Breast epithelium (tissue), 4 donors: ENCODE measurements at regions not wholly inside any gene's neighbourhood (a gene's known extent, or its start where the extent isn't known, plus 50 kb on each side); places are given as distances from the start of the nearest gene placed in this dataset.

Experiments used
- DNase-seq, 2 donors: peaks; one replicate each; pipeline ENCODE4 v3.0.0-alpha.2; 2019; ENCODE audit warnings: low spot score in 2 of 2
- H3K27ac ChIP-seq, 2 donors: fragments of 200-600 bp; sonication (generic) in 1 of 2; one replicate each; pipeline ENCODE4 v1.5.1; 2016 to 2019; ENCODE audit warnings: mild to moderate bottlenecking in 1 of 2
- H3K27me3 ChIP-seq, 2 donors: fragments of 200-600 bp; sonication (generic) in 1 of 2; one replicate each; pipeline versions ENCODE4 v1.5.1 to v1.6.0; 2017 to 2019; ENCODE audit warnings: control low read depth in 1 of 2, mild to moderate bottlenecking in 1 of 2
- H3K36me3 ChIP-seq: fragments of 200-600 bp; one replicate; pipeline ENCODE4 v1.5.1; 2019
- H3K4me1 ChIP-seq, 2 donors: fragments of 200-600 bp; sonication (generic); one replicate each; pipeline ENCODE4 v1.5.1; 2016 to 2019; ENCODE audit warnings: control low read depth in 1 of 2
- H3K4me3 ChIP-seq, 3 donors: fragments of 200-600 bp; sonication (generic); 1 replicate in 2 of 3; 2 replicates in 1 of 3; pipeline ENCODE4 v1.5.1; 2016 to 2019; ENCODE audit warnings: mild to moderate bottlenecking in 3 of 3, moderate library complexity in 2 of 3
- H3K9me3 ChIP-seq, 2 donors: fragments of 200-600 bp; sonication (generic) in 1 of 2; one replicate each; pipeline ENCODE4 v1.5.1; 2016 to 2019; ENCODE audit warnings: control low read depth in 1 of 2
- POLR2A ChIP-seq: fragments of 450-650 bp; IDR thresholded peaks from one replicate; pipeline ENCODE4 v1.6.1; 2016; ENCODE audit warnings: antibody characterized with exemption, mild to moderate bottlenecking, moderate library complexity
- POLR2AphosphoS5 ChIP-seq, 3 donors: sonication (generic); formaldehyde crosslinking; IDR thresholded peaks; one replicate each; pipeline ENCODE4 v1.6.1; 2017; ENCODE audit warnings: antibody characterized with exemption in 3 of 3
- intact Hi-C: fragments of 100-400 bp; cut with DNase I; formaldehyde crosslinking; loops from one replicate; pipeline ENCODE4 v1.15.1; 2023; ENCODE audit warnings: low total_unique reads
- TF ChIP-seq, protein P1 (sequence below), 3 donors: fragments of 450-650 bp; IDR thresholded peaks; one replicate each; pipeline ENCODE4 v1.5.1; 2016 to 2017; ENCODE audit warnings: antibody characterized with exemption in 3 of 3, mild to moderate bottlenecking in 3 of 3, moderate library complexity in 3 of 3

DNA sequence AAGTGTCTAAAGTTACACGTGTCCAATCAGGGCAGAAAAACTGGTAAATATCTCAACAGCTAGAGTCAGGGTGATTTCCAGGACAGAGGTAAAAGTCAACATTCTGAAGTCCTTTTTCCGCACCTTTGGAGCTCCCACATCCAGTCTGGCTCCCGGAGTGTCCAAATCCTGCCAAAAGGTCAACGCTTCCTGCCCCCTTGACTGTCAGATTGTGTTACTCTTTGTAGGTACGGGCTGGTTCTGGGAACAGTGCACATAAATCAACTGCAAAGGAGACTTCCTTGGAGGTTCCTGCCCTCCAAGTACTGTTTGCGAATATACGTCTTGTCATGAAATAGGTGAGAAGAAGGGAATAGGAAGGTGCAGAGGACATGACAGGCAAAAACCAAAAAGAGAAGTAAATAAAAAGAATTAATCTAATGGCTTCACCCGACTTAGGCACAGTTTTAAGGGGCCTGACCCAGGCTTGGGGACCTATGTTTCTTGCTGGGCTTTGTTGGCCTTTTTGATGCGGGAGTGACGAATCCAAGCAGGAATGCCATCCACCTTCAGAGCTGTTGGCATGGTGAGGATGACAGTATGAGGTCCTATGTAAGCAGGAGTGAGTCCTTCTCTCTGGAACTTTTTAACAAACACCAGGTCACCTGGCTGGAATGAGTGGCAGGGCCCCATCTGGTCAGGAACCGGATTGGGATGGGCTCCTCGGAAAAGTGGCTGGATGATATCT is 155.4 kb downstream of the TRIM27 start:
- H3K4me1 ChIP-seq = no peaks in the 10 kb centered on the region
- H3K27ac ChIP-seq = no peak overlapping the region
- TF ChIP-seq POLR2AphosphoS5 (IDR thresholded peaks at IDR 0.05) = no peak
- TF ChIP-seq, protein P1, sequence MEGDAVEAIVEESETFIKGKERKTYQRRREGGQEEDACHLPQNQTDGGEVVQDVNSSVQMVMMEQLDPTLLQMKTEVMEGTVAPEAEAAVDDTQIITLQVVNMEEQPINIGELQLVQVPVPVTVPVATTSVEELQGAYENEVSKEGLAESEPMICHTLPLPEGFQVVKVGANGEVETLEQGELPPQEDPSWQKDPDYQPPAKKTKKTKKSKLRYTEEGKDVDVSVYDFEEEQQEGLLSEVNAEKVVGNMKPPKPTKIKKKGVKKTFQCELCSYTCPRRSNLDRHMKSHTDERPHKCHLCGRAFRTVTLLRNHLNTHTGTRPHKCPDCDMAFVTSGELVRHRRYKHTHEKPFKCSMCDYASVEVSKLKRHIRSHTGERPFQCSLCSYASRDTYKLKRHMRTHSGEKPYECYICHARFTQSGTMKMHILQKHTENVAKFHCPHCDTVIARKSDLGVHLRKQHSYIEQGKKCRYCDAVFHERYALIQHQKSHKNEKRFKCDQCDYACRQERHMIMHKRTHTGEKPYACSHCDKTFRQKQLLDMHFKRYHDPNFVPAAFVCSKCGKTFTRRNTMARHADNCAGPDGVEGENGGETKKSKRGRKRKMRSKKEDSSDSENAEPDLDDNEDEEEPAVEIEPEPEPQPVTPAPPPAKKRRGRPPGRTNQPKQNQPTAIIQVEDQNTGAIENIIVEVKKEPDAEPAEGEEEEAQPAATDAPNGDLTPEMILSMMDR (IDR thresholded peaks at IDR 0.05) = no peak
- TF ChIP-seq POLR2A = no peak
- H3K36me3 ChIP-seq = no peaks in the 10 kb centered on the region
- intact Hi-C loops = loop anchor here (10.0 kb wide), 1 partner anchor 526 kb away; no protein-coding TSS in a partner anchor
- no peak for DNase-seq
- peaks cover 5 to 99% of the 10 kb centered on the region in 2 donors for H3K27me3 ChIP-seq
- no peak overlapping the region for H3K4me3 ChIP-seq
- peaks cover 0 to 11% of the 10 kb centered on the region in 2 donors for H3K9me3 ChIP-seq

DNA sequence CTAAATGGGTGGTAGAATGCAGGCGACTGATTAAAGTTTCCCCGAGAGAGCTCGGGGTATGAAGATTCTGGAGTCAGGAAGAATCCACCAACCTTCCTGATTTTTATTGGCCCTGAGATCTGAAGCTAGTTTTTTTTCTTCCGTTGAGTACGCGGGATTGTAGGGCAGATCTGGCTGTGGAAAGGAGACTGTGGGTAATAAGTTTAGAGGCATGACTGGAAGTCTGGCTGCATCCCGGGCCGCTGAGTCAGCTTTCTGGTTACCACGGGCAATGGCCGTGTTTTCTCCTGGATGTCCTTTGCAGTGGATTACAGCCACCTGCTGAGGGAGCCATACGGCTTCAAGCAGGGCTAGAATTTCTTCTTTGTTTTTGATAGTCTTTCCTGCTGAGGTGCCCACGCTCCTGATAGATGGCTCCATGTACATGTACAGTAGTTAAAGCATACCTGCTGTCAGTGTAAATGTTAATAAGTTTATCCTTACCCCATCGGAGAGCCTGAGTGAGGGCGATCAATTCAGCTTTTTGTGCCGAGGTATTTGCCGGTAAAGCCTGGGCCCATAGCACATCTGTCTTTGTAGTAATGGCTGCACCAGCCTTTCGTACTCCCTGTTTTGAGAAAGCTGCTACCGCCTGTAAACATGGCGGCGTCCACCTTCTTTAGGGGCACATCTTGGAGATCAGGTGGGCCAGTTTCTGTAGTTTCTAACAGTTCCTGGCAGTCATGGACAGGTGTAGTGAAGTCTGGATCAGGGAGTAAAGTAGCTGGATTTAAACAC is 154.0 kb downstream of the TRIM27 start:
- no peak for DNase-seq
- Histone ChIP-seq H3K27me3 (peaks cover 5 to 99% of the 10 kb centered on the region in 2 donors), H3K36me3 (no peaks in the 10 kb centered on the region), H3K4me3 (no peak overlapping the region), H3K27ac (no peak overlapping the region), H3K9me3 (peaks cover 0 to under 1% of the 10 kb centered on the region in 2 donors), H3K4me1 (no peaks in the 10 kb centered on the region)
- intact Hi-C loops = loop anchor here (10.0 kb wide), 1 partner anchor 525 kb away; no protein-coding TSS in a partner anchor
- TF ChIP-seq, protein P1 (IDR thresholded peaks at IDR 0.05) = no peak
- TF ChIP-seq POLR2A (no peak), POLR2AphosphoS5 (IDR thresholded peaks at IDR 0.05) (no peak)

DNA sequence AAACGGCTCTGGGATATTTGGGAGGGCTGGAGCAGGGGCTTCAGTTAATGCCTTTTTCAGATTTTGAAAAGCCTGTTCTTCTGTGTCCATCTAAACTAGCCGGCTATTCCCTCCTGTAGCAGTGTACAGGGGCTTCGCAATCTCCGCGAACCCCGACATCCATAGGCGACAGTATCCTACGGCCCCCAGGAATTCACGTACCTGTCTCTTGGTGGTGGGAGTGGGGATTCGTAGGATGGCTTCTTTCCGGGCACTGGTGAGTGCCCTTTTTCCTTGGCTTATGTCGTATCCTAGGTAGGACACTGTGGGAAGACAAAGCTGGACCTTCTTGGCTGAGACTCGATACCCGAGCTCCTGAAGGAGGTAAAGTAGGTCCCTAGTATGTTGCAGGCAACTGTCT is 153.1 kb downstream of the TRIM27 start:
- H3K9me3 ChIP-seq = no peaks in the 10 kb centered on the region
- H3K4me3 ChIP-seq = no peak overlapping the region
- intact Hi-C loops = no loop called here
- no peaks in the 10 kb centered on the region for H3K4me1 ChIP-seq
- no peaks in the 10 kb centered on the region for H3K36me3 ChIP-seq
- no peak for TF ChIP-seq POLR2A
- no peak for TF ChIP-seq POLR2AphosphoS5 (IDR thresholded peaks at IDR 0.05)
- TF ChIP-seq, protein P1 (IDR thresholded peaks at IDR 0.05) = no peak
- peaks cover 5 to 99% of the 10 kb centered on the region in 2 donors for H3K27me3 ChIP-seq
- no peak for DNase-seq
- no peak overlapping the region for H3K27ac ChIP-seq

DNA sequence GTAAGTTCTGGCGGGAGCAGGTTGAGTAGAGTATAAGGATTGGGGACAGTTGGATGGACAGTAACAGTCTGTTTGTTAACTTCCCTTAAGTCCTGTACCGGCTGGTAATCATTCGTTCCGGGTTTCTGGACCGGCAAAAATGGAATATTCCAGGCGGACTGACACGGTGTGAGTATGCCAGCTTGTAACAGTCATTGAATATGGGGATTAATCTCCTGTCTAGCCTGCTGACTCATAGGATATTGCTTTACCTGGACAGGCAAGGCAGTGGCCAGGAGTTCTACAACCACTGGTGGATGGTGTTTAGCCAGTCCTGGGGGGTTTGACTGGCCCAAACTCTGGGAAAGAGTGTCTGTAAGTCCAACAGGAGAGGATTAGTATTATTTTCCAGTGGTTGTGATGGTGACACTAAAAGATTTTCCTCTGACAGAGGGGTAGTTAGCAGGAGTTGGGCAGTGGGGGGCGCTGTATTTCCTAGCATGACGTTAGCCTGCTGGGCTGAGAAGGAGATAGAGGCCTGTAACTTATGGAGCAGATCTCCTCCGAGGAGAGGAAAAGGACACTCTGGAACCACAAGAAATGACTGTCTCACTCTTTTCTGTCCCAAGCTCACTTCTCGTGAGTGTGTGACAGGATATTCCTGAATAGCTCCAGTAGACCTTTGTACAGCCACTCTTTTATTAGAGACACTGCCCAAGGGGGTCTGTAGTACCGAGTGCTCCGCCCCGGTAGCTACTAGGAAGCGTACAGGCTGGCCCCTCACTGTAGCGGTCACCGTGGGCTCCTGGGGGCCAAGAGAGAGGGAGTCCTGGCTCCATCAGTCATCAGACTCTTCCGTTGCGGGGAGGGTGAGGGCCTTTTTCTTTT is 152.2 kb downstream of the TRIM27 start:
- DNase-seq = no peak
- TF ChIP-seq POLR2A (no peak), POLR2AphosphoS5 (IDR thresholded peaks at IDR 0.05) (no peak)
- TF ChIP-seq, protein P1 (IDR thresholded peaks at IDR 0.05) = no peak
- Histone ChIP-seq H3K27ac (no peak overlapping the region), H3K27me3 (peaks cover 5 to 100% of the 10 kb centered on the region in 2 donors), H3K4me1 (no peaks in the 10 kb centered on the region), H3K9me3 (no peaks in the 10 kb centered on the region), H3K4me3 (no peak overlapping the region), H3K36me3 (no peaks in the 10 kb centered on the region)
- intact Hi-C loops = no loop called here
